ENCODE measurements at regions not wholly inside any gene's neighbourhood (a gene's known extent, or its start where the extent isn't known, plus 50 kb on each side); places are given as distances from the start of the nearest gene placed in this dataset.

DNA sequence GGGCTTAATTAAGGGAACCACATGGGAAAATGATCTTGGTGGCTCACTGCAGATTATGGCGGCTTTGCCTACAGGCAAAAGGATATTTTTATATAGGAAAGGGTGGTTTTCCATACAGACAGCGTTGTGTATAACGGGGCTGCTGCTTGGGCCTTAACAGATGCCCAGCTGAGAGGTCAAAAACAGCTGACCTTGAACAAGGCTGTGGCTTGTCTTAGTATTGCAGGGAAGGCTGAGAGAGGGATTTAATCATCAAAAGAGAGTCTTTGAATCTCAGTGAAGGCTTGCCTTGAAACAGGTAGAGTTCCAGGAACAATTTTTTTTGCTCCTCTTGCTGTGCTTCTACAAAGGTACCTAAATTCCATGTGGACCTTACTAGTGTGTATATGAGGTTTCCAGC is 301.6 kb upstream of the C11orf87 start:
- intact Hi-C loops (cut with DNase I, micrococcal nuclease): no loop called here

DNA sequence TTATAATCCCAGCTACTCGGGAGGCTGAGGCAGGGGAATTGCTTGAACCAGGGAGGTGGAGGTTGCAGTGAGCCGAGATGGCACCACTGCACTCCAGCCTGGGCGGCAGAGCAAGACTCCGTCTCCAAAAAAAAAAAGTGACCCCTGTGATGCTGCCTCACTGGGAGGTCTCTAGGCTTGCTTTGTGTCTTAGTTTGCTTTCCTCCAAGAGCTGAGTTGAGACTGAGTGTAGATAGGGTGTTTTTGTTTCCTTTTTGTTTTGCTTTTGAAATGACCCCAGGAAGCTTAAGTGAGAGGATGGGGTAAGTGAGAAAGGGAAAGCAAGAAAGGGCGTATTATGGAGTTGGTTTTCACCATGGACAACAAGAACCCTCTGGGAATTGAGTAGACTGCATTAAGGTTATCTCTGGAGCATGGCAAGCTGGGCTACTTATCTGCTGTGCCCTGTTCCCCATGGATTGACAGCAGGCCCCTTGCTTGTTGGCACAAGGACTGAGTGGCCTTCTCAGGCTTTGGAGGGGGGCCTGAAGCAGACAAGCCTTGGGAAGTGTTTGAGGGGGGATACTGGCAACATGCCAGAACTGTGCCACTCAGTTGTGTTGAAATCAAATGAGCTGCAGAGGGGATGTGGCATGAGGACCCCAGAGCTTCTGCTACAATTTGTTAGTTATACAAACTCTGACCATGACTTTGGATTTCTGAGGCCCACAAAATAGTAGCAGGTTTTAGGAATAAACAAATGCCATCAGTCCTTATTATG is 300.6 kb upstream of the C11orf87 start:
- TF ChIP-seq, protein P1, sequence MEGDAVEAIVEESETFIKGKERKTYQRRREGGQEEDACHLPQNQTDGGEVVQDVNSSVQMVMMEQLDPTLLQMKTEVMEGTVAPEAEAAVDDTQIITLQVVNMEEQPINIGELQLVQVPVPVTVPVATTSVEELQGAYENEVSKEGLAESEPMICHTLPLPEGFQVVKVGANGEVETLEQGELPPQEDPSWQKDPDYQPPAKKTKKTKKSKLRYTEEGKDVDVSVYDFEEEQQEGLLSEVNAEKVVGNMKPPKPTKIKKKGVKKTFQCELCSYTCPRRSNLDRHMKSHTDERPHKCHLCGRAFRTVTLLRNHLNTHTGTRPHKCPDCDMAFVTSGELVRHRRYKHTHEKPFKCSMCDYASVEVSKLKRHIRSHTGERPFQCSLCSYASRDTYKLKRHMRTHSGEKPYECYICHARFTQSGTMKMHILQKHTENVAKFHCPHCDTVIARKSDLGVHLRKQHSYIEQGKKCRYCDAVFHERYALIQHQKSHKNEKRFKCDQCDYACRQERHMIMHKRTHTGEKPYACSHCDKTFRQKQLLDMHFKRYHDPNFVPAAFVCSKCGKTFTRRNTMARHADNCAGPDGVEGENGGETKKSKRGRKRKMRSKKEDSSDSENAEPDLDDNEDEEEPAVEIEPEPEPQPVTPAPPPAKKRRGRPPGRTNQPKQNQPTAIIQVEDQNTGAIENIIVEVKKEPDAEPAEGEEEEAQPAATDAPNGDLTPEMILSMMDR (IDR thresholded peaks at IDR 0.05): no peak
- no peaks in the 10 kb centered on the region for H3K36me3 ChIP-seq (ENCODE audit: low read depth)
- intact Hi-C loops (cut with DNase I, micrococcal nuclease): no loop called here
- H3K4me3 ChIP-seq: no peak overlapping the region
- ATAC-seq: no peak
- no peaks in the 10 kb centered on the region for H3K4me1 ChIP-seq (ENCODE audit: low read depth)
- DNase-seq: no peak
- H3K9me3 ChIP-seq: no peaks in the 10 kb centered on the region

More for the DNA sequence above, 301.6 kb upstream of the C11orf87 start:
- H3K9me3 ChIP-seq: no peaks in the 10 kb centered on the region
- no peaks in the 10 kb centered on the region for H3K36me3 ChIP-seq (ENCODE audit: low read depth)
- DNase-seq: no peak
- ATAC-seq: no peak
- H3K4me3 ChIP-seq: no peak overlapping the region
- H3K4me1 ChIP-seq (ENCODE audit: low read depth): no peaks in the 10 kb centered on the region
- TF ChIP-seq, protein P1 (IDR thresholded peaks at IDR 0.05): no peak

DNA sequence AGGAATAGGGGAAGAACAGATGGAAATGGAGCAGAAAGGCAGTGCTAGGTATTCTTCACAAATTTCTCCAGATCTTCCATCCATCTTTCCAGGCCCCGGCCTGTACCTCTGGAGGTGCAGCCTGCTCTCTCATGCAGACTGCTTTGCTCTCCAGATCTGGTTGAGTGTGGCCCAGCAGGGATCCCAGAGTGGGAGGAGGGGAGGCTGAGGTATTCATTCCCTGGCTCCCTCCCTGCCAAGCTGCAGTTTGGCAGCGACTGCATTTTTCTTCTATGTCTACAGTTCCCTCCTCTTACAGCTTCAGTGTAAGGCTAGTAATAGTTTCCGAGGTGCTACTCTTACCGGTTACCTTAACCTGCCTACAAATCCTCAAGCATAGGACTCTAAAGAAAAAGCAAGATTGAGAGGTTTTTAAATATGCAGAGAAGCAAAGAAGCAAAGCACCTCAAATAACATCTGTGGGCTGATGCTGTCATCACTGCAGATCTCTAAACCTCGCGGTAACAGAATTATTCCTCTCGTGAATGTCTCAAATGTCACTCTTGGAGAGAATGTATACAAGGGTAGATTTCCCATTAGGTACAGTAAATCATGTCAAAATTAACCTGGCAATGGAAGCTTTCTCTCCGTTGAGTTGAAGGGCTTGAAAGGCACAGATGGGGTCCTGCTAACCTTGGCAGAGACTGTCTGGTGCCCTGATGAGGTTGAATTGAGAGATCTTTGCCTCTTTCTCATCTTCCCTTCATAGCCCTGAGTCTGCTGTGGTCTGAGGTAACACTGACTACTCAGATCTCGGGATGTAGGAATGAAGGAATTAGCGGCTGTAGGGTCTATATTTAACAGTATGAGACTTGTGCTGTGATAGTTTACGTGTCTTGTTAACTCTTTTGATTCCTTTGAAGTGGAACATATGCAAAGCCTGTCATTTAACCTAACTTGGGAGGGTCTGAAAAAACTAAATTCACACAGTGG is 297.9 kb upstream of the C11orf87 start:
- no peaks in the 10 kb centered on the region for H3K36me3 ChIP-seq (ENCODE audit: low read depth)
- no peaks in the 10 kb centered on the region for H3K9me3 ChIP-seq
- DNase-seq (no peak), ATAC-seq (no peak)
- H3K4me3 ChIP-seq: no peak overlapping the region
- no peaks in the 10 kb centered on the region for H3K4me1 ChIP-seq (ENCODE audit: low read depth)
- TF ChIP-seq, protein P1 (IDR thresholded peaks at IDR 0.05): no peak
- intact Hi-C loops (cut with DNase I, micrococcal nuclease): no loop called here

DNA sequence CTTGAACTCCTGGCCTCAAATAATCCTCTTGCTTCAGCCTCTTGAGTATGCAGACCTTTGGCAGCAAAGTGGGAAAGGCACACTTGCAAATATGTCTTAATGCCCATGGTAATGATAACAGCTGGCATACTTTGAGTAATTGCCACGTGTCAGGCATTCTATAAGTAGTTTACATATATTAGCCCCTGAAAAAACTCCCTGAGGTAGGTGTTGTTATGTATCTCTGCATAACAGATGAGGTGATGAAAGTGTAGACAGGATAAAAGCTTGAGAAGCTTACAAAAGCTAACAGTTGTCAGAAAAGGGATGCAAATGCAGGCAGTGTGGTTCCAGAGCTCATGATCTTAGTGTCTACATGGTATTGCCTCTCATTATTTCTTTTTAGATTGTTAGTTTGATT is 291.1 kb upstream of the C11orf87 start:
- ATAC-seq (no peak), DNase-seq (no peak)
- Histone ChIP-seq H3K4me1 (ENCODE audit: low read depth) (no peaks in the 10 kb centered on the region), H3K9me3 (no peaks in the 10 kb centered on the region), H3K4me3 (no peak overlapping the region), H3K36me3 (ENCODE audit: low read depth) (no peaks in the 10 kb centered on the region)
- TF ChIP-seq, protein P1 (IDR thresholded peaks at IDR 0.05): no peak
- intact Hi-C loops (cut with DNase I, micrococcal nuclease): no loop called here

DNA sequence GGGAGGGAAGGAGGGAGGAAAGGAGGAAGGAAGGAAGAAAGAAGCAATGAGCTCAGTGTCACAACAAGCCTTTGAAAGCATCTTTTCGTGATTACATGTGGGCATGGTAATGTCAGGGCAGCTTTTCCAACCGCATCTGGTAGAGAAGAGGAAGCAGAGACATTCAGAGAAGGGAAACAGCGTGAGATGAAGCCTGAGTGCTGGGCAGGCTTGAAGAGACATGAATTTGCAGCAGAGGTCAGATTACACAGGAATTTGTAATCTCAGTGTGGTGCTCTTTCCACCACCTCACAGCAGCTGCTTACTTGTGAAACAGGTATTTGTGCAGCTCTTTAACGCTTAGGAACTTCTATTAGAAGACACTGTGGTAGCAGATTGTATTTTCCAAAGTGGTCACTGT is 289.5 kb upstream of the C11orf87 start:
- no peak for DNase-seq
- no peak overlapping the region for H3K4me3 ChIP-seq
- H3K4me1 ChIP-seq (ENCODE audit: low read depth): no peaks in the 10 kb centered on the region
- ATAC-seq: no peak
- intact Hi-C loops (cut with DNase I, micrococcal nuclease): no loop called here
- TF ChIP-seq, protein P1 (IDR thresholded peaks at IDR 0.05): no peak
- no peaks in the 10 kb centered on the region for H3K9me3 ChIP-seq
- no peaks in the 10 kb centered on the region for H3K36me3 ChIP-seq (ENCODE audit: low read depth)
